Heart left ventricle (tissue), 13 donors: ENCODE measurements at regions not wholly inside any gene's neighbourhood (a gene's known extent, or its start where the extent isn't known, plus 50 kb on each side); places are given as distances from the start of the nearest gene placed in this dataset.

Source experiments
- CTCF ChIP-seq, 12 donors: fragments of 200-600 bp; sonication (generic) in 4 of 12; IDR thresholded peaks; one replicate each; pipeline versions ENCODE4 v1.5.0 to v1.8.0; 2018 to 2022; ENCODE audit warnings: antibody characterized with exemption in 12 of 12, mild to moderate bottlenecking in 5 of 12
- POLR2A ChIP-seq, 2 donors: fragments of 450-650 bp; IDR thresholded peaks; one replicate each; pipeline ENCODE4 v1.6.1; 2017; ENCODE audit warnings: antibody characterized with exemption in 2 of 2, mild to moderate bottlenecking in 2 of 2, moderate library complexity in 2 of 2
- donor health status: ischemic (EF 13 %, LVEDD 7.1; RV severe dilation, severe dysfunction).
- donor health status: DM: no; HTN: yes; CAD: no.
- donor health status: DM: no; HTN: no; CAD: no.
- donor health status: ischemic (EF 25% LVEDD 6.9; RV normal size, moderate dysfunction).
- donor health status: ischemic (EF 25% LVEDD 5.7; RV mildly dilated, moderate dysfunction).
- donor health status: ischemic (EF 35%, LVEDD 5.7; RV mildly dilated, moderate dysfunction).
- donor health status: nonischemic (EF 11% LVEDD 7.7; RV severe dilation, severe dysfunction).
- donor health status: DM: yes; HTN: yes; CAD: no.
- donor health status: PGD.
- donor health status: ischemic (EF 29% LVEDD 5.4; RV normal size, mild dysfunction).
- donor health status: nonischemic (EF 23%, LVEDD 6.1; RV moderate dilation, normal function).

DNA sequence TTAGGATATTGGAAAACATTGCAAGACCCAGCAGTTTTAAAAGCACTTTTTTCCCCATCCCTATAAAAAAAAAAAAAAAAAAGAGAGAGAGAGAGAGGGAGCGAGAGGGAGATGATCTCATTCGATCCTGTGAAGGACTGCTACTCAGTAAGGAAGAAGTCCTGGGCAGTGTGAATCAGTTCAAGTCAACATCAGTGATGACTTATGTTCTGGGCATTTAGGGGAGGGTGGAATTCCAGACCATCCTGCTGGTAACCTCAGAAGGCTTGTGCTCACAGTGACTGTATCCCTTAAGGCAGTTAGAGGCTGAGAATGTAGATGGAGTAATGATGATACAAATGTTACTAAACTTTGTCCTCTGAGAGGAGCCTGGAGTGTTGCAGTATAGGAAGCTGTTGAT, 151.4 kb downstream of the TGFB2 start:
- TF ChIP-seq CTCF (IDR thresholded peaks at IDR 0.05) = no peak
- no peak for TF ChIP-seq POLR2A (IDR thresholded peaks at IDR 0.05)
